Activated gamma-delta T cell (primary cell): ENCODE measurements at regions not wholly inside any gene's neighbourhood (a gene's known extent, or its start where the extent isn't known, plus 50 kb on each side); places are given as distances from the start of the nearest gene placed in this dataset.
"Not testable (repeated sequence)": the region's sequence is repeated elsewhere in the genome, so short reads cannot be mapped to it uniquely, and the experiment has no call there.

Source experiments
- DNase-seq: peaks from one replicate; lab custom pipeline; 2025; lab: John Stamatoyannopoulos, UW

- no peak for DNase-seq
Measured at GRCh38 chr4:147160908-147161513, 215.3 kb upstream of the TTC29 start.

- DNase-seq = no peak
Measured at GRCh38 chr4:147163311-147163710, 217.6 kb upstream of the TTC29 start.

DNA sequence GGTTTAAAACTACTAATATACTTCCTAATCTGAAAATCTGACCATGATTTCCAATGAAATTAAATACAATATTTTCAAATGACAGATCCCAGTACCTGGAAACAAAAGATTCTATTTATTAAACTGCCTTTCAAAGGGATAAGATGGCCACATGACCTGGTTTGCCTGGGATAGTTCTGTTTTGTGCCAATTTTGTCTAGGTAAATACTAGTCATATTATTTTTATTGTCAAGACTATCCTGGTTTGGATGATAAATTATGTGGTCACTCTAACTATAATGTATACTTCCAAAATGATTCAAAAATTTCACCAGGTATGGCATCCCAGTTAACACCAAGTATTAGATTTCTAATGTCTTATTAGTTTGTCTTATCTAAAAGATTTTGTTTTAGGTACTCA lies 222.5 kb upstream of the TTC29 start:
- DNase-seq = not testable (repeated sequence)

DNA sequence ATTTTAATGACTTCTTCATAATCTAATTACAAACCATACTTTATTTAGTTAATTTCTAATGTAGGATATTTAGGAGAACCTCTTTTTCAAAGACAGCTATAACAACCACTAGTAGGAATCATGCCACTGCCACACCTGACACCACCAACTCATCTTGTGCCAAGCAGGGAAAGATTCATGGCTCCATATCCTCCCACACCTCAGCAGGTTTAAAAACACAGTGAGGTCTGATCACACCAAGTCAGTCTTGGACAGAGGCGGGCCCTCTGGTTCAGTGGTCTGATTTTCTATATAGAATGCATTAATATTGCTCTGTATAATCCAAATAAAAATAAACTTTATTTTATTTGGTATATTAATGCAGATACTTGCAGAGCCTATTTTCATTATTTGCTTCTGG lies 227.7 kb upstream of the TTC29 start:
- DNase-seq = no peak

- DNase-seq = no peak
Measured at GRCh38 chr4:147173797-147174432, 228.3 kb upstream of the TTC29 start.

- DNase-seq = no peak
Measured at GRCh38 chr4:147174591-147174990, 228.9 kb upstream of the TTC29 start.

- no peak for DNase-seq
Measured at GRCh38 chr4:147175460-147176025, 229.9 kb upstream of the TTC29 start.

GRCh38 chr4:147182041-147182440 lies 236.4 kb upstream of the TTC29 start:
- DNase-seq = no peak

- DNase-seq = no peak
Measured at GRCh38 chr4:147192679-147193078, 247.0 kb upstream of the TTC29 start.

- no peak for DNase-seq
Measured at GRCh38 chr4:147194114-147194513, 248.4 kb upstream of the TTC29 start.

DNA sequence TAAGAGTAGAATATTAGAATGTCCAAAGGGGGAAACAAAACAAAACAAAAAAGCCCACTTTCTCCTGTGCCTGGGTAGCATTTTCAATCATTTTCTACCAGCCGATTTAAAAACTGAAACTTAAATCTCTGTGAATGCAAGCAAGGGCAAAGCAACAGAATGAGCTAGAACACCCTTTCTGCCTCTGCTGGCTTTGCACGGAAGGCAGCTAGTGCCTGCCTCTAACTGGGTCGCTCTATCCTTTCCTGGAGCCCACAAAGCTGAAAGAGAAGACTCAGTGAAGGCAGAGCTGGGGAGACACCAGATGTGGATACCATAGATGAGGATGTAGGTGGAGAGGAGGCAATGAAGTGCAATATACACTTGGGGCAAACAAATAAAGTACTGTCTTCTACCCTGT lies 248.9 kb upstream of the TTC29 start:
- no peak for DNase-seq

- DNase-seq = no peak
Measured at GRCh38 chr4:147195386-147195785, 249.7 kb upstream of the TTC29 start.

GRCh38 chr4:147198411-147199051 lies 252.9 kb upstream of the TTC29 start:
- no peak for DNase-seq

GRCh38 chr4:147201016-147201415 lies 255.4 kb upstream of the TTC29 start:
- no peak for DNase-seq

DNA sequence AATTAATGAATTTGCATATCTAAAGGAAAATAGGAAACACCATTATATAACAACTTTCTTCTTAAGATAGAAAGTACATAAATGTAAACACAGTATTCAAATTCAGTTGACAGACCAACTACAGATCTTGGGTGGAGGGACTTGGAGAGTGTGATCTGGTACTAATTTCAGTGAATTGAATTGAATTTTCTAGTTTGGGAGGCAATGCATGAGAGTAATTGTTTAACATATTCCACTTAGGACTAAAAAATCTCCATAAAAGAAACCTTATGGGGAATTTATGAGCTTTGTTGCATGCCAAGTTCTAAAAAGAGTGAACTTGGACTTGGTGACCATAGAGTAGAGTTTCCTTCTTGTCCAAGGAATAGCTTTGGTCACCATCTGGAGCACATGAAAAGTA lies 261.1 kb upstream of the TTC29 start:
- DNase-seq = no peak

- no peak for DNase-seq
Measured at GRCh38 chr4:147207911-147208310, 262.2 kb upstream of the TTC29 start.

- DNase-seq = no peak
Measured at GRCh38 chr4:147217655-147218054, 263.2 kb upstream of the EDNRA start.

DNA sequence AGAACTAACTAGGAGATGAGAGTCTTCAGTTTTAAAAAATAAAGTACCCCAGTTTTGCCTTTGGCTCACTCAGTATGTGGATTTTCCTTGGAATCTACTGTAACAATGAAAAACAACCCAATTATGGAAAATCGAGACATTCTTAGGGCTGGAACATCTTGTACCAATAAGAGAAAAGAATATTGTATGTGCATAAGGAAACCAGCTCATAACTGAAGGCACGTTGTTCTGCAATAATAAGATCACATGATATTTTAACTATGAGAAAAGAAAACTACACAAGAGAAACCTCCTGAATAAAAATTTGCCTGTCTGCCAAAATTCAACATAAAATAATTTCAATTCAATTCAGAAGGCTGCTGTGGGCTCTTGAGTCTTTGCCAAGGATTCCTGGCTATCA lies 261.8 kb upstream of the EDNRA start:
- no peak for DNase-seq

DNA sequence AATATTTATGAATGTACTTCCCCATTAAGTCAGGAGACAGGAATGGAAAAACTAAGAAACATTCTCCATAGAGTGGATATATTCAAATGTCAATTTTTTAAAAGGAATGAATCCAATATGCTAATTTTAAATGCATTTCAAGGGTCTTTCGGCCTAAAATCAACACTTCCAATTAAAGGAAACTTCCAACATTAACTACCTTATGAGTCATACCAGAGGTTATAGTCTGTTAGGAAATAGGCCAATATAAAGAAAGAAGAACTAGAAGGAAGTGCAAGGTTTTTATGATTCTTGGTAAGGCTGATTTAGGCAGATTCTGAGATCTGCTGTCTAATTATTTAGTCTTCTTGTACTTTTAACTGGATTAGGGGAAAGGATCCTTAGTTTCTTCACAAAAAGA lies 260.1 kb upstream of the EDNRA start:
- DNase-seq = no peak

GRCh38 chr4:147222906-147223305 lies 258.0 kb upstream of the EDNRA start:
- DNase-seq = no peak

- no peak for DNase-seq
Measured at GRCh38 chr4:147223576-147223975, 257.3 kb upstream of the EDNRA start.

- DNase-seq = no peak
Measured at GRCh38 chr4:147236806-147237205, 244.1 kb upstream of the EDNRA start.

DNA sequence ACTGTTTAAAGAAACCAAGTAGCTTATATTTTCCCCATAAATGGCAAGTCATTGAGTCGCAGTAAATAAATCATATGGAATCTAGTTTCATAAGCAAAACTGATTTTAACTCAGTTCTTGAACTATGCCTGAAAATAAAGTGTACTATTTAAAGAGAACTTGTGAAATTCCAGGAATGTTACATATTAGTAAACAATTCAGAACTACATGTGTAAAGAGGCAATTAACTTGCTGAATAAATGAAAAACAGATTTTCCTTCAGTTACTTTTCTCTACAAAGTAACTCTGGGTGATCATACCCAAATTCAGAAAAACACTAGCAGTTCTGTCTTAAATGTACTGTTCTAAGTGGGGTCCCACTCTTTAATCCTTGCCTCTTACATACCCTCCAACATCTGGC lies 236.1 kb upstream of the EDNRA start:
- no peak for DNase-seq
